ENCODE measurements at regions not wholly inside any gene's neighbourhood (a gene's known extent, or its start where the extent isn't known, plus 50 kb on each side); places are given as distances from the start of the nearest gene placed in this dataset.

DNA sequence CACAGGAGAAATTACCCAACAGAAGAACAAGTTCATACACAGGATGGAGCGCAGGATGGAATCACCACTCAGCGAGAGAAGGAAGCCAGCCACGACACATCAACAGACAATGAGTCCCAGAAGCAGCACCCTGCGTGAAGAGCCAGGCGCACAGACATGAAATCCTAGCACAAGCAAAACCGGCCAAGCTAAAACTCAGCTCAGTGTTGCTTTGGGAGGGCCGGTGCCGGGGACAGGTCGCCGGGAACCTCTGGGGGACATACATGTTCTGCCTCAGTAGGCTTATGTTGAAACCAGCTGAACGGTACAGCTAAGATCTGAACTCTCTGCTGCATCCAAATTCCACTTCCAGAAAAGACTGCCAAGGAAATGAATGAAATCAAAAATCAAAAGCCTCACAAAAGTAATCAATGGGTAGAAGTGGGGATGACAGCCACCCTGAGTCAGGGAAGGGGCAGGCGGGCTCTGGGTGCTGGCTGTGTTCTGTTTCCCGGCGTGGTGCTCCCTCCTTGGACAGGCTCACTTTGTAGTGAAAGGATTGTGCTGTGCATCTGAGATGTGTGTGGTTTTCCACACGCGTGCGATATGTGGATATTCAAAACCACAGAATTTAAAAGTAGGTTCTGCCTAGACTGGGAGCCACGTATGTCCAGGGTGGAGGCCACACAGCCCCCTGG lies 114.7 kb downstream of the PDGFA start:
- TF ChIP-seq, protein P1, sequence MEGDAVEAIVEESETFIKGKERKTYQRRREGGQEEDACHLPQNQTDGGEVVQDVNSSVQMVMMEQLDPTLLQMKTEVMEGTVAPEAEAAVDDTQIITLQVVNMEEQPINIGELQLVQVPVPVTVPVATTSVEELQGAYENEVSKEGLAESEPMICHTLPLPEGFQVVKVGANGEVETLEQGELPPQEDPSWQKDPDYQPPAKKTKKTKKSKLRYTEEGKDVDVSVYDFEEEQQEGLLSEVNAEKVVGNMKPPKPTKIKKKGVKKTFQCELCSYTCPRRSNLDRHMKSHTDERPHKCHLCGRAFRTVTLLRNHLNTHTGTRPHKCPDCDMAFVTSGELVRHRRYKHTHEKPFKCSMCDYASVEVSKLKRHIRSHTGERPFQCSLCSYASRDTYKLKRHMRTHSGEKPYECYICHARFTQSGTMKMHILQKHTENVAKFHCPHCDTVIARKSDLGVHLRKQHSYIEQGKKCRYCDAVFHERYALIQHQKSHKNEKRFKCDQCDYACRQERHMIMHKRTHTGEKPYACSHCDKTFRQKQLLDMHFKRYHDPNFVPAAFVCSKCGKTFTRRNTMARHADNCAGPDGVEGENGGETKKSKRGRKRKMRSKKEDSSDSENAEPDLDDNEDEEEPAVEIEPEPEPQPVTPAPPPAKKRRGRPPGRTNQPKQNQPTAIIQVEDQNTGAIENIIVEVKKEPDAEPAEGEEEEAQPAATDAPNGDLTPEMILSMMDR (IDR thresholded peaks at IDR 0.05; ENCODE audit: insufficient read depth, low read length, poor library complexity, severe bottlenecking) = no peak
- DNase-seq (ENCODE audit: extremely low read depth, insufficient read length) = no peak
- H3K4me3 ChIP-seq (replicated peaks; ENCODE audit: low read depth, low read length) = no peak overlapping the region
- H3K36me3 ChIP-seq (ENCODE audit: control insufficient read depth, insufficient read depth, low read length) = no peaks in the 10 kb centered on the region
- no peaks in the 10 kb centered on the region for H3K27me3 ChIP-seq (replicated peaks; ENCODE audit: control insufficient read depth, insufficient read depth, low read length)

DNA sequence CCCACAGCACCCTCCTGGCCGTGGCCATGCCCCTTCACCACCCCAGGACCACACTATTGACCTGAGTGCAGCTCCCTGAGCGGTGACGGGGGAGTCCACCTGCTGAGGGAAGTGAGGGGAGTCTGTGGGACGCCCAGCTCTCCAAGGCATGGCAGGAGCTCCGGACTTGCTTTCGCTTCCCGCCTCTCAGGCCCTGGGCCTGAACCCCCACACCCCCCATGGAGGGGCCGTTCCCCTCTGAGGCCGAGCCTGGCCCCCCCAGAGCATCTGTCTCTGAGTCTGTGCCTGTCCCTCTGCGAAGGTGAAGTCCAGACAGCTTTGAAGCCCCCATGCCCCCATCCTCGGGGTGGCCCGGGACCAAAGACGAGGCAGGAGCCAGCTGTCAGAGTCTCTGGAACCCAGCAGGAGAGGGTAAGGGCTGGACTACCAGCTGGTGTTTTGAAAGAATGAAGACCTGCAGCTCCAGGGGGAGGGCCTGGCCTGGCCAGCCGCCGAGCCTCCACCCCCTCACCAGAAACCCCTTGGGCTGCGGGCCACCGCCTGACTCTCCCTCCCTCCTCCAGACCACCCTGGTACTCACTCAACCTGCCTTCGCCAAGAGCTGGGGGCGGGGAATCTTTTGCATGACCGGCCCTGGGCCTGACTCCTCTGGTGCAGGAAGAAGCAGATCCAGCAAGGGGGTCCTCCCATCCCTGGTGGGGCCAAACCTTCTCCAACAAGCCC lies 114.0 kb downstream of the PDGFA start:
- TF ChIP-seq, protein P1 (IDR thresholded peaks at IDR 0.05; ENCODE audit: insufficient read depth, low read length, poor library complexity, severe bottlenecking) = no peak
- Histone ChIP-seq H3K4me3 (replicated peaks; ENCODE audit: low read depth, low read length) (no peak overlapping the region), H3K27me3 (replicated peaks; ENCODE audit: control insufficient read depth, insufficient read depth, low read length) (no peaks in the 10 kb centered on the region), H3K36me3 (ENCODE audit: control insufficient read depth, insufficient read depth, low read length) (no peaks in the 10 kb centered on the region)
- no peak for DNase-seq (ENCODE audit: extremely low read depth, insufficient read length)

DNA sequence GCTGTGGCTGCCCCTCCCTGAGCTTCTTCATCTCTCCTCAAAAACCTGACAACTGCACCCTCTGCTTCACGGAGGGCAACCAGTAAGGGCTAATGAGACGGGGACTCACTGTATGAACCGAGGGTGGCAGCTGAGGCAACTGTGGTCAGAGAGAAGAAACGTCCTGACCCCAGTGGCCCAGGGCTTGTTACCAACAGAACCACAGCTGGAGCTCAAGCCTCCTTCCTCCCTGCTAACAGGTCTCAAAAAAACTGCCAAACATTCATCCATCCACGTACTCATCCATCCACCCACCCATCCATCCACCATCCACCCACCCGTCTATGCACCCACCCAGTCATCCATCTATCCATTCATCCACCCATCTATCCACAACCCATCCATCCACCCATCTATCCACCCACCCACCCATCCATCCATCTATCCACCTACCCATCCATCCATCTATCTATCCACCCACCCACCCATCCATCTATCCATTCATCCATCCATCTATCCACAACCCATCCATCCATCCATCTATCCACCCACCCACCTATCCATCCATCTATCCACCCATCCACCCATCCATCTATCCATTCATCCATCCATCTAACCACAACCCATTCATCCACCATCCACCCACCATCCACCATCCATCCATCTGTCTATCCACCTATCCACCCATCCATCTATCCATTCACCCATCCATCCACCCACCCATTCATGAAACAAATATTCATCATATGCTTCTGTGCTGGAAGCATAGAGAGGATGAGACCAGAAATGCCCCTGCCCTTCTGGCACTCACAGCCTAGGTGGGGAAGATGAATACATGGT lies 111.7 kb downstream of the PDGFA start:
- TF ChIP-seq, protein P1 (IDR thresholded peaks at IDR 0.05; ENCODE audit: insufficient read depth, low read length, poor library complexity, severe bottlenecking) = no peak
- Histone ChIP-seq H3K27me3 (replicated peaks; ENCODE audit: control insufficient read depth, insufficient read depth, low read length) (no peaks in the 10 kb centered on the region), H3K4me3 (replicated peaks; ENCODE audit: low read depth, low read length) (no peak overlapping the region), H3K36me3 (ENCODE audit: control insufficient read depth, insufficient read depth, low read length) (no peaks in the 10 kb centered on the region)
- no peak for DNase-seq (ENCODE audit: extremely low read depth, insufficient read length)

DNA sequence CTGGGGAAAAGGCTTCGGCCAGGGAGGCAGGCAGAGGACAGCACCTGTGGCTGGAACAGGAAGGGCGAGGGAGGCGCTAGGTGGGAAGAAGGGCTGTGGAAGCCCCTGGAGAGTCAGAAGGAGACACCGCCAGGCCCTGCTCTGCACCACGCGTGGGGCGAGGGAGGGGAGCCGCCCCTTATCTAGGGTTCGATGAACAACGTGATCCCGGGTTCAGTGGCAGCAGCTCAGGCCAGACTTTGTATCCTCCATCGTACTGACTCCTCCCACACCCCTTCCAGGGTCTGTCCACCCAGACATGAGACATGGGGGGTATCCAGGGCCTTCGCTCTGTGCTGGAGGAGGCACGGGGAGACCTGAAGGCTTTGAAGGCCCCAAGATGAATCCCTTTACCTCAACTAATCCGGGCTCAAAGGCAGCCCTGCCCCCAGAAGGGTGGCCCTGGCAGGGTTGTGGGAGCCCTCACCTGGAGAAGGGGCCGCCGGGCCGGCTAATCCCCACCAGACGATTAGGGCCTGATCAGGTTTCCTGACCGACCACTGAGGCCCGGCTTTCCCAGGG lies 110.8 kb downstream of the PDGFA start:
- no peaks in the 10 kb centered on the region for H3K27me3 ChIP-seq (replicated peaks; ENCODE audit: control insufficient read depth, insufficient read depth, low read length)
- H3K4me3 ChIP-seq (replicated peaks; ENCODE audit: low read depth, low read length) = no peak overlapping the region

More for the DNA sequence above, 110.8 kb downstream of the PDGFA start:
- TF ChIP-seq, protein P1 (IDR thresholded peaks at IDR 0.05; ENCODE audit: insufficient read depth, low read length, poor library complexity, severe bottlenecking) = no peak
- DNase-seq (ENCODE audit: extremely low read depth, insufficient read length) = no peak
- H3K36me3 ChIP-seq (ENCODE audit: control insufficient read depth, insufficient read depth, low read length) = no peaks in the 10 kb centered on the region

All from GM06990 (cell line).